ENCODE measurements at regions not wholly inside any gene's neighbourhood (a gene's known extent, or its start where the extent isn't known, plus 50 kb on each side); places are given as distances from the start of the nearest gene placed in this dataset.
"Not testable (repeated sequence)": the region's sequence is repeated elsewhere in the genome, so short reads cannot be mapped to it uniquely, and the experiment has no call there.

- DNase-seq (ENCODE audit: extremely low spot score in 2 of 2): no peak
- H3K9me3 ChIP-seq: no peaks in the 10 kb centered on the region
- intact Hi-C loops (cut with DNase I): no loop called here
- no peaks in the 10 kb centered on the region for H3K27me3 ChIP-seq
- H3K4me3 ChIP-seq: no peak overlapping the region
- no peaks in the 10 kb centered on the region for H3K4me1 ChIP-seq
- no peak overlapping the region for H3K27ac ChIP-seq
- H3K36me3 ChIP-seq: no peaks in the 10 kb centered on the region
- no peak for TF ChIP-seq POLR2A (IDR thresholded peaks at IDR 0.05)
- TF ChIP-seq POLR2AphosphoS5 (IDR thresholded peaks at IDR 0.05; ENCODE audit: insufficient read depth in 1 of 2, low read depth in 1 of 2): no peak
- no peak for TF ChIP-seq CTCF (IDR thresholded peaks at IDR 0.05)
Measured at GRCh38 chr4:187910741-187911140, 84.8 kb upstream of the ZFP42 start.

GRCh38 chr4:187915406-187915805 lies 80.2 kb upstream of the ZFP42 start:
- intact Hi-C loops (cut with DNase I); DNase-seq (ENCODE audit: extremely low spot score in 2 of 2); H3K27me3 ChIP-seq: not testable (repeated sequence)

GRCh38 chr4:187919966-187920365 lies 75.6 kb upstream of the ZFP42 start:
- intact Hi-C loops (cut with DNase I): no loop called here
- no peak overlapping the region for H3K4me3 ChIP-seq
- H3K9me3 ChIP-seq: no peaks in the 10 kb centered on the region
- H3K36me3 ChIP-seq: no peaks in the 10 kb centered on the region
- H3K4me1 ChIP-seq: no peaks in the 10 kb centered on the region
- TF ChIP-seq POLR2A (IDR thresholded peaks at IDR 0.05) (no peak), POLR2AphosphoS5 (IDR thresholded peaks at IDR 0.05; ENCODE audit: insufficient read depth in 1 of 2, low read depth in 1 of 2) (no peak), CTCF (IDR thresholded peaks at IDR 0.05) (no peak)
- DNase-seq (ENCODE audit: extremely low spot score in 2 of 2): no peak
- no peaks in the 10 kb centered on the region for H3K27me3 ChIP-seq
- H3K27ac ChIP-seq: no peak overlapping the region

More at GRCh38 chr4:187915406-187915805, 80.2 kb upstream of the ZFP42 start:
- H3K36me3 ChIP-seq, H3K4me1 ChIP-seq, H3K4me3 ChIP-seq, H3K27ac ChIP-seq, H3K9me3 ChIP-seq: not testable (repeated sequence)

- Histone ChIP-seq H3K36me3 (no peaks in the 10 kb centered on the region), H3K9me3 (no peaks in the 10 kb centered on the region), H3K27me3 (no peaks in the 10 kb centered on the region), H3K4me1 (no peaks in the 10 kb centered on the region), H3K4me3 (no peak overlapping the region), H3K27ac (no peak overlapping the region)
- DNase-seq (ENCODE audit: extremely low spot score in 2 of 2): no peak
- TF ChIP-seq POLR2A (IDR thresholded peaks at IDR 0.05): no peak
- no peak for TF ChIP-seq POLR2AphosphoS5 (IDR thresholded peaks at IDR 0.05; ENCODE audit: insufficient read depth in 1 of 2, low read depth in 1 of 2)
- TF ChIP-seq CTCF (IDR thresholded peaks at IDR 0.05): no peak
- intact Hi-C loops (cut with DNase I): no loop called here
Measured at GRCh38 chr4:187921946-187922623, 73.5 kb upstream of the ZFP42 start.

- H3K4me1 ChIP-seq: no peaks in the 10 kb centered on the region
- no peak overlapping the region for H3K4me3 ChIP-seq
- H3K36me3 ChIP-seq: no peaks in the 10 kb centered on the region
- intact Hi-C loops (cut with DNase I): no loop called here
- no peaks in the 10 kb centered on the region for H3K9me3 ChIP-seq
- no peak for DNase-seq (ENCODE audit: extremely low spot score in 2 of 2)
- TF ChIP-seq POLR2AphosphoS5 (IDR thresholded peaks at IDR 0.05; ENCODE audit: insufficient read depth in 1 of 2, low read depth in 1 of 2) (no peak), CTCF (IDR thresholded peaks at IDR 0.05) (no peak), POLR2A (IDR thresholded peaks at IDR 0.05) (no peak)
- H3K27me3 ChIP-seq: no peaks in the 10 kb centered on the region
- H3K27ac ChIP-seq: no peak overlapping the region
Measured at GRCh38 chr4:187929024-187929423, 66.5 kb upstream of the ZFP42 start.
